ENCODE measurements at regions not wholly inside any gene's neighbourhood (a gene's known extent, or its start where the extent isn't known, plus 50 kb on each side); places are given as distances from the start of the nearest gene placed in this dataset.
"Not testable (repeated sequence)": the region's sequence is repeated elsewhere in the genome, so short reads cannot be mapped to it uniquely, and the experiment has no call there.

DNA sequence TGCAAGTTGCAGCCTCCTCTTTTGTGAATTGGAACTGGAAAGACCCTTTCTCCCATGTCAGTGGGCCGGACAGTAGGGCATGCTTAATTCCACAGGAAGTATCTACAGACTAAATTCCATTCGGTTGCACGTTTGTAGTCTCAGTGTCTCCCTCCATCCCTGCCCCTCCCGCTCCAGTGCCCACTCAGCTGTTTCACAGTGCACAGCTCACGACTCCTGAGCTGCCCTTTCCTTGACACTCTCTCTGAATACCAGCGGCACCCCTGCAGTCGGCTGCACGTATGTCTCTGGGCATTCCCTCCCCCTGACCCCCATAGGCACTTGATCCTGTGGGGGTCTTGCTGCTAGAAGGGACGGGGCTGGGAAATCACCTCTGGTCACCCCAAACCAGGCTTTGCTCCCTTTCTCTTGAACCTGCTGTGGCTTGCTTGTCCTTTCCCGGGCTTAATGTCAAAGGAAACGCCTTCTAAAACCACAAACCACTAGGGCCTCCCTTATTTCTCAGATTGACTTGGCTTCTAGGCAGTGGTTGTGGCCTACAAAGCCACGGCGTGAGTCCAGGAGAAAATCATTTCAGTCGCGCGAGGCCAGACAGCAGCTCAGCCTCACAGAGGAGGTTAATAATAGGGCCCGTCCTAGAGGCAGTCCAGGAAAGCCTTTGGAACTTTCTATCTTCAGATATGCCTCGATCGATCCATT, 365.3 kb upstream of the PROX1 start:
- DNase-seq (ENCODE audit: low spot score) = no peak
- ATAC-seq (ENCODE audit: insufficient number of reproducible peaks, low FRiP score, low read depth) = no peak
- H3K4me1 ChIP-seq (ENCODE audit: control insufficient read depth in 1 of 2, low read depth in 2 of 2) = no peaks in the 10 kb centered on the region
- H3K4me3 ChIP-seq = no peak overlapping the region
- TF ChIP-seq, protein P1, sequence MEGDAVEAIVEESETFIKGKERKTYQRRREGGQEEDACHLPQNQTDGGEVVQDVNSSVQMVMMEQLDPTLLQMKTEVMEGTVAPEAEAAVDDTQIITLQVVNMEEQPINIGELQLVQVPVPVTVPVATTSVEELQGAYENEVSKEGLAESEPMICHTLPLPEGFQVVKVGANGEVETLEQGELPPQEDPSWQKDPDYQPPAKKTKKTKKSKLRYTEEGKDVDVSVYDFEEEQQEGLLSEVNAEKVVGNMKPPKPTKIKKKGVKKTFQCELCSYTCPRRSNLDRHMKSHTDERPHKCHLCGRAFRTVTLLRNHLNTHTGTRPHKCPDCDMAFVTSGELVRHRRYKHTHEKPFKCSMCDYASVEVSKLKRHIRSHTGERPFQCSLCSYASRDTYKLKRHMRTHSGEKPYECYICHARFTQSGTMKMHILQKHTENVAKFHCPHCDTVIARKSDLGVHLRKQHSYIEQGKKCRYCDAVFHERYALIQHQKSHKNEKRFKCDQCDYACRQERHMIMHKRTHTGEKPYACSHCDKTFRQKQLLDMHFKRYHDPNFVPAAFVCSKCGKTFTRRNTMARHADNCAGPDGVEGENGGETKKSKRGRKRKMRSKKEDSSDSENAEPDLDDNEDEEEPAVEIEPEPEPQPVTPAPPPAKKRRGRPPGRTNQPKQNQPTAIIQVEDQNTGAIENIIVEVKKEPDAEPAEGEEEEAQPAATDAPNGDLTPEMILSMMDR (IDR thresholded peaks at IDR 0.05) = no peak
- H3K27me3 ChIP-seq (replicated peaks; ENCODE audit: insufficient read depth) = no peaks in the 10 kb centered on the region
- H3K27ac ChIP-seq = no peak overlapping the region
- no peaks in the 10 kb centered on the region for H3K36me3 ChIP-seq
- H3K9me3 ChIP-seq = no peaks in the 10 kb centered on the region

DNA sequence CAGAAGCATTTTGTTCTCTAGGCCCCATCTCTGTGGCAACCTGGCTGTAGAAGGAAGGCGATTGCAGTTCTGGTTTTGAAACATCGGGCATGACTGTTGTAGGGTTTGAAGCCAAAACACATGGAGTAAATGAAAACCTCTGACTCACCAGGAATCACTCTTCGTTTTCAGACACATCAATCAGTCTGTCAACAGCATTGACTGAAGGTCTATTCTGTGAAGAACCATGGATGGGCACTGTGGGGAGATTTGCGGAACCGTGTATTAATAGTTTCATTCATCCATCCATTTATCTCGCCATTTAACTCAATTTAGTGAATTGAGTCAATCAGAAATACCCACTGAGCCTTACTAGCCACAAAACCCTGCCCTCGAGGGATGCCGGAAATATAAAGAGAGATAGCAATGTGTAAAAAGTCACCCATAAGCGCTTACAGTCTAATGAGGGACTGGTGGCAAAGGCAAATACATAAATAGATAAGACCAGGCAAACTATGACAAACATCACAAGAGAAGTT, 364.6 kb upstream of the PROX1 start:
- Histone ChIP-seq H3K4me3 (no peak overlapping the region), H3K9me3 (no peaks in the 10 kb centered on the region), H3K27me3 (replicated peaks; ENCODE audit: insufficient read depth) (no peaks in the 10 kb centered on the region), H3K36me3 (no peaks in the 10 kb centered on the region), H3K4me1 (ENCODE audit: control insufficient read depth in 1 of 2, low read depth in 2 of 2) (no peaks in the 10 kb centered on the region), H3K27ac (no peak overlapping the region)
- no peak for ATAC-seq (ENCODE audit: insufficient number of reproducible peaks, low FRiP score, low read depth)
- no peak for DNase-seq (ENCODE audit: low spot score)
- TF ChIP-seq, protein P1 (IDR thresholded peaks at IDR 0.05) = no peak

DNA sequence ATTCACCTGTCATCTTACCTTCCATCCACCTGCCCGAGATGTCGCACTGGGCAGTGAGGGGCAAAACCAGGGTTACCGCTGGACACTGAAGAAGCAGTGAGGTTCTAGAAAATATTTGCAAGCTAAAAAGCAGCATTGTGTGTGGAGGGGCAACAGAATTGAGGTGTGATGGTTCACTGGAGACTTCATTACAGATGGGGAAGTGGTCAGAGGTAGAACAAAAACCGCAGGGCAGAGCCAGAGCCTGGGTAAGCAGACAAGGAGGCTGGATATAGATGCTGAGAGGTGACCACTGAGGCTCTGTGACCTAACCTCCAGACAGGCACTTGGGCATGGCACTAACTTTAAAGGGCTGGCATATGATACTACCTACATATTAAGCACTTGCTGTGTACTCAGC, 363.9 kb upstream of the PROX1 start:
- Histone ChIP-seq H3K27me3 (replicated peaks; ENCODE audit: insufficient read depth) (no peaks in the 10 kb centered on the region), H3K4me3 (no peak overlapping the region), H3K27ac (no peak overlapping the region), H3K9me3 (no peaks in the 10 kb centered on the region), H3K4me1 (ENCODE audit: control insufficient read depth in 1 of 2, low read depth in 2 of 2) (no peaks in the 10 kb centered on the region), H3K36me3 (no peaks in the 10 kb centered on the region)
- TF ChIP-seq, protein P1 (IDR thresholded peaks at IDR 0.05) = no peak
- ATAC-seq (ENCODE audit: insufficient number of reproducible peaks, low FRiP score, low read depth) (no peak), DNase-seq (ENCODE audit: low spot score) (no peak)

DNA sequence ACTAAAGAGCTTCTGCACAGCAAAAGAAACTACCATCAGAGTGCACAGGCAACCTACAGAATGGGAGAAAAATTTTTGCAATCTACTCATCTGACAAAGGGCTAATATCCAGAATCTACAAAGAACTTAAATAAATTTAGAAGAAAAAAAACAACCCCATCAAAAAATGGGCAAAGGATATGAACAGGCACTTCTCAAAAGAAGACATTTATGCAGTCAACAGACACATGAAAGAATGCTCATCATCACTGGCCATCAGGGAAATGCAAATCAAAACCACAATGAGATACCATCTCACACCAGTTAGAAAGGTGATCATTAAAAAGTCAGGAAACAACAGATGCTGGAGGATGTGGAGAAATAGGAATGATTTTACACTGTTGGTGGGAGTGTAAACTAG, 351.0 kb upstream of the PROX1 start:
- not testable (repeated sequence) for H3K36me3 ChIP-seq; H3K27ac ChIP-seq; ATAC-seq (ENCODE audit: insufficient number of reproducible peaks, low FRiP score, low read depth); H3K4me1 ChIP-seq (ENCODE audit: control insufficient read depth in 1 of 2, low read depth in 2 of 2); H3K27me3 ChIP-seq (replicated peaks; ENCODE audit: insufficient read depth); H3K4me3 ChIP-seq; DNase-seq (ENCODE audit: low spot score); H3K9me3 ChIP-seq

- H3K36me3 ChIP-seq = no peaks in the 10 kb centered on the region
- ATAC-seq (ENCODE audit: insufficient number of reproducible peaks, low FRiP score, low read depth) (no peak), DNase-seq (ENCODE audit: low spot score) (no peak)
- H3K27me3 ChIP-seq (replicated peaks; ENCODE audit: insufficient read depth) = no peaks in the 10 kb centered on the region
- H3K27ac ChIP-seq = no peak overlapping the region
- TF ChIP-seq, protein P1 (IDR thresholded peaks at IDR 0.05) = no peak
- H3K9me3 ChIP-seq = no peaks in the 10 kb centered on the region
- H3K4me1 ChIP-seq (ENCODE audit: control insufficient read depth in 1 of 2, low read depth in 2 of 2) = no peaks in the 10 kb centered on the region
- no peak overlapping the region for H3K4me3 ChIP-seq
Observed at GRCh38 chr1:213641312-213641711, 346.5 kb upstream of the PROX1 start.

DNA sequence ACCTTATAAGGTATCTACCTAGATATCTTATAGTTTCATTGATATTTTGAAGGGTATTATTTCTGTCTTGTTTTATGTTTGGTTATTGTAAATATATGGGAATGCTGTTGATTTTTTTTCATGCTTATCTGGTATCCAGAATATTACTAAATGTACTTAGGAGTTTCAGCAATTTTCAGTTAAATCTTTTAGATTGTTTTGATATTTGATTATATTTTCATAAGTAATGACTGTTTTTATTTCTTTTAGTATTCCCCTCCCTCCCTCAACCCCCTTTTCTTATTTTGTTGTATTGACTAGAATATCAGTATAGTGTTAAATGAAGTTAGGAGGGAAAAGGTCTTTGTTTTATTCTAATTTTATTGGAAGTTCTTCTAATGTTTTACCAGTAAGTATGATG, 344.4 kb upstream of the PROX1 start:
- H3K36me3 ChIP-seq = no peaks in the 10 kb centered on the region
- TF ChIP-seq, protein P1 (IDR thresholded peaks at IDR 0.05) = no peak

More for the DNA sequence above, 344.4 kb upstream of the PROX1 start:
- DNase-seq (ENCODE audit: low spot score) (no peak), ATAC-seq (ENCODE audit: insufficient number of reproducible peaks, low FRiP score, low read depth) (no peak)
- no peaks in the 10 kb centered on the region for H3K4me1 ChIP-seq (ENCODE audit: control insufficient read depth in 1 of 2, low read depth in 2 of 2)
- no peak overlapping the region for H3K4me3 ChIP-seq
- H3K9me3 ChIP-seq = no peaks in the 10 kb centered on the region
- H3K27me3 ChIP-seq (replicated peaks; ENCODE audit: insufficient read depth) = no peaks in the 10 kb centered on the region
- no peak overlapping the region for H3K27ac ChIP-seq

Measured in thoracic aorta (tissue), 2 donors.